ENCODE measurements at regions not wholly inside any gene's neighbourhood (a gene's known extent, or its start where the extent isn't known, plus 50 kb on each side); places are given as distances from the start of the nearest gene placed in this dataset.

GRCh38 chr12:72746048-72746447 is 473.9 kb downstream of the TRHDE start:
- TF ChIP-seq, protein P1, sequence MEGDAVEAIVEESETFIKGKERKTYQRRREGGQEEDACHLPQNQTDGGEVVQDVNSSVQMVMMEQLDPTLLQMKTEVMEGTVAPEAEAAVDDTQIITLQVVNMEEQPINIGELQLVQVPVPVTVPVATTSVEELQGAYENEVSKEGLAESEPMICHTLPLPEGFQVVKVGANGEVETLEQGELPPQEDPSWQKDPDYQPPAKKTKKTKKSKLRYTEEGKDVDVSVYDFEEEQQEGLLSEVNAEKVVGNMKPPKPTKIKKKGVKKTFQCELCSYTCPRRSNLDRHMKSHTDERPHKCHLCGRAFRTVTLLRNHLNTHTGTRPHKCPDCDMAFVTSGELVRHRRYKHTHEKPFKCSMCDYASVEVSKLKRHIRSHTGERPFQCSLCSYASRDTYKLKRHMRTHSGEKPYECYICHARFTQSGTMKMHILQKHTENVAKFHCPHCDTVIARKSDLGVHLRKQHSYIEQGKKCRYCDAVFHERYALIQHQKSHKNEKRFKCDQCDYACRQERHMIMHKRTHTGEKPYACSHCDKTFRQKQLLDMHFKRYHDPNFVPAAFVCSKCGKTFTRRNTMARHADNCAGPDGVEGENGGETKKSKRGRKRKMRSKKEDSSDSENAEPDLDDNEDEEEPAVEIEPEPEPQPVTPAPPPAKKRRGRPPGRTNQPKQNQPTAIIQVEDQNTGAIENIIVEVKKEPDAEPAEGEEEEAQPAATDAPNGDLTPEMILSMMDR (IDR thresholded peaks at IDR 0.05) = no peak
- no peak for TF ChIP-seq POLR2A (IDR thresholded peaks at IDR 0.05)
- no peak for TF ChIP-seq EP300 (IDR thresholded peaks at IDR 0.05)

Measured in suprapubic skin (tissue), 3 donors.